Smooth muscle cell (in vitro differentiated cells): ENCODE measurements at regions not wholly inside any gene's neighbourhood (a gene's known extent, or its start where the extent isn't known, plus 50 kb on each side); places are given as distances from the start of the nearest gene placed in this dataset.

Experiments used
- DNase-seq: peaks from one replicate; lab custom pipeline; 2025; ENCODE audit not compliant: unreplicated experiment; lab: John Stamatoyannopoulos, UW
- H2AFZ ChIP-seq: fragments of 200-600 bp; sonication (generic); 2 replicates; pipeline ENCODE4 v1.6.0; 2016; ENCODE audit warnings: antibody characterized with exemption, low read depth, mild to moderate bottlenecking
- H3F3A ChIP-seq: fragments of 200-600 bp; sonication (generic); 2 replicates; pipeline ENCODE4 v1.6.0; 2017; ENCODE audit warnings: antibody characterized with exemption, low read depth
- H3K27ac ChIP-seq: fragments of 200-600 bp; sonication (generic); 2 replicates; pipeline ENCODE4 v1.5.1; 2016; ENCODE audit warnings: low read depth, mild to moderate bottlenecking
- H3K27me3 ChIP-seq: fragments of 200-600 bp; sonication (generic); 2 replicates; pipeline ENCODE4 v1.6.1; 2016; ENCODE audit warnings: low read depth, mild to moderate bottlenecking
- H3K36me3 ChIP-seq: fragments of 200-600 bp; sonication (generic); 2 replicates; pipeline ENCODE4 v1.5.1; 2016; ENCODE audit warnings: low read depth
- H3K4me1 ChIP-seq: fragments of 200-600 bp; sonication (generic); 2 replicates; pipeline ENCODE4 v1.5.1; 2016; ENCODE audit warnings: low read depth
- H3K4me2 ChIP-seq: fragments of 200-600 bp; sonication (generic); 2 replicates; pipeline ENCODE4 v1.6.0; 2016; ENCODE audit warnings: mild to moderate bottlenecking
- H3K4me3 ChIP-seq: fragments of 200-600 bp; sonication (generic); 2 replicates; pipeline ENCODE4 v1.5.1; 2016; ENCODE audit warnings: mild to moderate bottlenecking
- H3K79me2 ChIP-seq: fragments of 200-600 bp; sonication (generic); 2 replicates; pipeline ENCODE4 v1.6.0; 2016; ENCODE audit warnings: low read depth, mild to moderate bottlenecking
- H3K9ac ChIP-seq: fragments of 200-600 bp; sonication (generic); 2 replicates; pipeline ENCODE4 v1.6.0; 2016; ENCODE audit warnings: low read depth
- H3K9me3 ChIP-seq: fragments of 200-600 bp; sonication (generic); replicated peaks from 2 replicates; pipeline ENCODE4 v1.5.1; 2016; ENCODE audit warnings: low read depth
- H4K20me1 ChIP-seq: fragments of 200-600 bp; sonication (generic); 2 replicates; pipeline ENCODE4 v1.6.0; 2016; ENCODE audit warnings: low read depth
- CTCF ChIP-seq: fragments of 200-600 bp; sonication (generic); IDR thresholded peaks from 2 replicates; pipeline ENCODE4 v1.5.1; 2017; ENCODE audit warnings: borderline replicate concordance, mild to moderate bottlenecking, antibody characterized with exemption; ENCODE audit not compliant: insufficient read depth, poor library complexity, severe bottlenecking
- WGBS: methylation state at CpG from one replicate; pipeline ENCODE4 v1.1.7; 2016; ENCODE audit warnings: low lambda C conversion rate; 5-methylcytosine and 5-hydroxymethylcytosine counted together

GRCh38 chr5:159758189-159758588 is 158.1 kb upstream of the ADRA1B start:
- no peak for TF ChIP-seq CTCF
- DNase-seq, result no peak
- Histone ChIP-seq H3K9ac (no peak overlapping the region), H3K79me2 (no peaks in the 10 kb centered on the region), H3K9me3 (no peaks in the 10 kb centered on the region), H3K27me3 (peaks cover 18% of the 10 kb centered on the region), H3K4me1 (no peaks in the 10 kb centered on the region), H2AFZ (no peak overlapping the region), H3F3A (no peaks in the 10 kb centered on the region), H4K20me1 (no peaks in the 10 kb centered on the region), H3K36me3 (no peaks in the 10 kb centered on the region), H3K4me2 (no peak overlapping the region), H3K27ac (no peak overlapping the region), H3K4me3 (no peak overlapping the region)
- WGBS, result 91% methylated on average over 4 of the region's 4 CpGs

- Histone ChIP-seq H3K9ac (no peak overlapping the region), H3F3A (peaks cover 3% of the 10 kb centered on the region), H3K36me3 (no peaks in the 10 kb centered on the region), H3K9me3 (no peaks in the 10 kb centered on the region), H3K79me2 (no peaks in the 10 kb centered on the region), H3K27me3 (peaks cover 18% of the 10 kb centered on the region), H3K27ac (no peak overlapping the region), H3K4me3 (no peak overlapping the region), H3K4me2 (no peak overlapping the region), H3K4me1 (no peaks in the 10 kb centered on the region), H2AFZ (no peak overlapping the region), H4K20me1 (no peaks in the 10 kb centered on the region)
- no peak for DNase-seq
- no peak for TF ChIP-seq CTCF
- 87% methylated on average over 4 of the region's 4 CpGs for WGBS
These were observed 156.4 kb upstream of the ADRA1B start for GRCh38 chr5:159759791-159760290.

GRCh38 chr5:159762921-159763320 is 153.4 kb upstream of the ADRA1B start:
- no peak overlapping the region for H3K27ac ChIP-seq
- H3F3A ChIP-seq, result peaks cover 12% of the 10 kb centered on the region
- H3K4me2 ChIP-seq, result no peak overlapping the region
- no peaks in the 10 kb centered on the region for H3K36me3 ChIP-seq
- H3K9ac ChIP-seq, result no peak overlapping the region
- H3K27me3 ChIP-seq, result peaks cover 12% of the 10 kb centered on the region
- no peak overlapping the region for H3K4me3 ChIP-seq
- no peaks in the 10 kb centered on the region for H4K20me1 ChIP-seq
- peaks cover 2% of the 10 kb centered on the region for H3K4me1 ChIP-seq
- H3K9me3 ChIP-seq, result no peaks in the 10 kb centered on the region
- H3K79me2 ChIP-seq, result no peaks in the 10 kb centered on the region
- no peak overlapping the region for H2AFZ ChIP-seq
- DNase-seq, result no peak
- no peak for TF ChIP-seq CTCF
- 82% methylated on average over 2 of the region's 2 CpGs for WGBS

- 64% methylated on average over 9 of the region's 9 CpGs for WGBS
- no peaks in the 10 kb centered on the region for H3K9me3 ChIP-seq
- no peak overlapping the region for H2AFZ ChIP-seq
- H3K79me2 ChIP-seq, result no peaks in the 10 kb centered on the region
- H3K4me2 ChIP-seq, result no peak overlapping the region
- peaks cover 12% of the 10 kb centered on the region for H3F3A ChIP-seq
- H3K4me3 ChIP-seq, result no peak overlapping the region
- H3K36me3 ChIP-seq, result no peaks in the 10 kb centered on the region
- H3K9ac ChIP-seq, result no peak overlapping the region
- no peak overlapping the region for H3K27ac ChIP-seq
- no peak for TF ChIP-seq CTCF
- H4K20me1 ChIP-seq, result no peaks in the 10 kb centered on the region
- DNase-seq, result no peak
- H3K27me3 ChIP-seq, result peaks cover 12% of the 10 kb centered on the region
- peaks cover 9% of the 10 kb centered on the region for H3K4me1 ChIP-seq
These were observed 152.7 kb upstream of the ADRA1B start for GRCh38 chr5:159763562-159763961.
